ENCODE measurements at regions not wholly inside any gene's neighbourhood (a gene's known extent, or its start where the extent isn't known, plus 50 kb on each side); places are given as distances from the start of the nearest gene placed in this dataset.

- no peaks in the 10 kb centered on the region for H3K4me1 ChIP-seq (ENCODE audit: low read length)
- no peaks in the 10 kb centered on the region for H3K27me3 ChIP-seq (replicated peaks; ENCODE audit: insufficient read depth, low read length)
- no peak overlapping the region for H3K27ac ChIP-seq (ENCODE audit: low read length)
- no peak overlapping the region for H2AFZ ChIP-seq (ENCODE audit: low read length)
- no peak overlapping the region for H3K9ac ChIP-seq (ENCODE audit: low read length)
- H3K36me3 ChIP-seq (replicated peaks; ENCODE audit: insufficient read depth, low read length) = no peaks in the 10 kb centered on the region
- H3K79me2 ChIP-seq (ENCODE audit: low read length) = no peaks in the 10 kb centered on the region
- H3K9me3 ChIP-seq (replicated peaks; ENCODE audit: insufficient read depth, low read length) = no peaks in the 10 kb centered on the region
- peak; percentile 30 for DNase-seq
- no peak for TF ChIP-seq EZH2 (optimal IDR thresholded peaks at IDR 0.05; ENCODE audit: low read depth, low read length)
- TF ChIP-seq CTCF (IDR thresholded peaks at IDR 0.05; ENCODE audit: low read length) = peak; percentile 46
- H4K20me1 ChIP-seq (ENCODE audit: insufficient read depth, low read length) = no peaks in the 10 kb centered on the region
- H3K9me2 ChIP-seq (replicated peaks; ENCODE audit: insufficient read depth, low read length) = no peaks in the 10 kb centered on the region
- H3K4me3 ChIP-seq (ENCODE audit: low read length) = no peak overlapping the region
- H3F3A ChIP-seq (ENCODE audit: insufficient read depth, low read length) = no peaks in the 10 kb centered on the region
- no peak overlapping the region for H3K4me2 ChIP-seq (ENCODE audit: low read depth, low read length)
Observed at GRCh38 chr4:112060212-112060611, 85.0 kb upstream of the FAM241A start.

- no peak overlapping the region for H3K9ac ChIP-seq (ENCODE audit: low read length)
- DNase-seq = no peak
- H3K27ac ChIP-seq (ENCODE audit: low read length) = no peak overlapping the region
- H2AFZ ChIP-seq (ENCODE audit: low read length) = no peak overlapping the region
- H3K9me3 ChIP-seq (replicated peaks; ENCODE audit: insufficient read depth, low read length) = no peaks in the 10 kb centered on the region
- no peak for TF ChIP-seq EZH2phosphoT487 (IDR thresholded peaks at IDR 0.05; ENCODE audit: low read length)
- TF ChIP-seq CTCF (IDR thresholded peaks at IDR 0.05; ENCODE audit: low read length) = no peak
- no peak for TF ChIP-seq EZH2 (optimal IDR thresholded peaks at IDR 0.05; ENCODE audit: low read depth, low read length)
- no peak overlapping the region for H3K4me2 ChIP-seq (ENCODE audit: low read depth, low read length)
- H3K27me3 ChIP-seq (replicated peaks; ENCODE audit: insufficient read depth, low read length) = no peaks in the 10 kb centered on the region
- no peaks in the 10 kb centered on the region for H3K4me1 ChIP-seq (ENCODE audit: low read length)
- H3K9me2 ChIP-seq (replicated peaks; ENCODE audit: insufficient read depth, low read length) = no peaks in the 10 kb centered on the region
- no peak overlapping the region for H3K4me3 ChIP-seq (ENCODE audit: low read length)
- no peaks in the 10 kb centered on the region for H3F3A ChIP-seq (ENCODE audit: insufficient read depth, low read length)
- no peaks in the 10 kb centered on the region for H3K36me3 ChIP-seq (replicated peaks; ENCODE audit: insufficient read depth, low read length)
- no peaks in the 10 kb centered on the region for H3K79me2 ChIP-seq (ENCODE audit: low read length)
- no peaks in the 10 kb centered on the region for H4K20me1 ChIP-seq (ENCODE audit: insufficient read depth, low read length)
Observed at GRCh38 chr4:112061207-112061817, 83.9 kb upstream of the FAM241A start.

GRCh38 chr4:112063260-112063659, 82.0 kb upstream of the FAM241A start:
- no peak overlapping the region for H3K27ac ChIP-seq (ENCODE audit: low read length)
- H3K27me3 ChIP-seq (replicated peaks; ENCODE audit: insufficient read depth, low read length) = no peaks in the 10 kb centered on the region
- no peak overlapping the region for H3K9ac ChIP-seq (ENCODE audit: low read length)
- no peak overlapping the region for H3K4me2 ChIP-seq (ENCODE audit: low read depth, low read length)
- H4K20me1 ChIP-seq (ENCODE audit: insufficient read depth, low read length) = no peaks in the 10 kb centered on the region
- H3K79me2 ChIP-seq (ENCODE audit: low read length) = no peaks in the 10 kb centered on the region
- H2AFZ ChIP-seq (ENCODE audit: low read length) = no peak overlapping the region
- no peaks in the 10 kb centered on the region for H3K36me3 ChIP-seq (replicated peaks; ENCODE audit: insufficient read depth, low read length)
- H3F3A ChIP-seq (ENCODE audit: insufficient read depth, low read length) = no peaks in the 10 kb centered on the region
- H3K4me1 ChIP-seq (ENCODE audit: low read length) = no peaks in the 10 kb centered on the region
- no peak for DNase-seq
- no peak overlapping the region for H3K4me3 ChIP-seq (ENCODE audit: low read length)
- TF ChIP-seq CTCF (IDR thresholded peaks at IDR 0.05; ENCODE audit: low read length) (no peak), EZH2phosphoT487 (IDR thresholded peaks at IDR 0.05; ENCODE audit: low read length) (no peak), EZH2 (optimal IDR thresholded peaks at IDR 0.05; ENCODE audit: low read depth, low read length) (no peak)
- no peaks in the 10 kb centered on the region for H3K9me2 ChIP-seq (replicated peaks; ENCODE audit: insufficient read depth, low read length)
- no peaks in the 10 kb centered on the region for H3K9me3 ChIP-seq (replicated peaks; ENCODE audit: insufficient read depth, low read length)

Data from MM.1S (cell line).